Ishikawa (cell line): ENCODE measurements at regions not wholly inside any gene's neighbourhood (a gene's known extent, or its start where the extent isn't known, plus 50 kb on each side); places are given as distances from the start of the nearest gene placed in this dataset.

Experiments used
- EGR1 ChIP-seq: IDR thresholded peaks from 2 replicates; pipeline ENCODE4 v1.6.1; 2012
- EP300 ChIP-seq: IDR thresholded peaks from 2 replicates; pipeline ENCODE4 v1.6.1; 2012; ENCODE audit warnings: borderline replicate concordance
- TAF1 ChIP-seq: IDR thresholded peaks from 2 replicates; pipeline ENCODE4 v1.6.1; 2012; ENCODE audit warnings: low read depth, mild to moderate bottlenecking
- TF ChIP-seq, protein P1 (sequence below): IDR thresholded peaks from 2 replicates; pipeline ENCODE4 v1.6.1; 2012

DNA sequence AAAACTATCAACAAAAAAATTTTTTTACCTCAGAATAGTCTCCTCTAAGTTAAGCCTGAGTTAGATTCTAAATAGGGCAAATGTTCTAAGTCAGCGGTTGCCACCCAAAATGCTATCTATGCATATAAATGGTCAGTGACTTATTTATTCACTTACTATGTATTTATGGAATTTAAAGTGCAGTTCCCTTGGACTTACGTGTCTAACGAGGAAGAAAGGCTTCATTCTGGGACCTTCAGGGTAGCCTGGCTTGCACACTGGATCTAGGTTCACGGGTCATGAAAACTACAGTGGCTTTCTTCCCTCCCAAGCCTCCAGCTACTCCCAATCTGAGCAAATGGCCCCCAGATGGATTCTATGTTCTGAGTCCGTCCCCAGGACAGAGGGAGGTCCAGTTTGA, 77.1 kb downstream of the ARF6 start:
- TF ChIP-seq EP300 (no peak), EGR1 (no peak), TAF1 (no peak)
- TF ChIP-seq, protein P1, sequence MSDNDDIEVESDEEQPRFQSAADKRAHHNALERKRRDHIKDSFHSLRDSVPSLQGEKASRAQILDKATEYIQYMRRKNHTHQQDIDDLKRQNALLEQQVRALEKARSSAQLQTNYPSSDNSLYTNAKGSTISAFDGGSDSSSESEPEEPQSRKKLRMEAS, result no peak
